Skeletal muscle satellite cell (primary cell): ENCODE measurements at regions not wholly inside any gene's neighbourhood (a gene's known extent, or its start where the extent isn't known, plus 50 kb on each side); places are given as distances from the start of the nearest gene placed in this dataset.
"Not testable (repeated sequence)": the region's sequence is repeated elsewhere in the genome, so short reads cannot be mapped to it uniquely, and the experiment has no call there.

Experiments used
- H3K27me3 ChIP-seq: 2 replicates; pipeline ENCODE4 v1.7.0; 2013; ENCODE audit warnings: low read length; ENCODE audit not compliant: control insufficient read depth, insufficient read depth
- H3K36me3 ChIP-seq: 2 replicates; pipeline ENCODE4 v1.7.0; 2013; ENCODE audit warnings: mild to moderate bottlenecking, control low read depth, low read length; ENCODE audit not compliant: insufficient read depth
- H3K4me1 ChIP-seq: 2 replicates; pipeline ENCODE4 v1.7.0; 2013; ENCODE audit warnings: low read length; ENCODE audit not compliant: control insufficient read depth, insufficient read depth
- H3K4me2 ChIP-seq: 2 replicates; pipeline ENCODE4 v1.7.0; 2013; ENCODE audit warnings: mild to moderate bottlenecking, low read length
- H3K4me3 ChIP-seq: 2 replicates; pipeline ENCODE4 v1.7.0; 2013; ENCODE audit warnings: low read length
- H3K9ac ChIP-seq: 2 replicates; pipeline ENCODE4 v1.7.0; 2013; ENCODE audit warnings: mild to moderate bottlenecking, low read depth, low read length, moderate library complexity
- H3K9me3 ChIP-seq: replicated peaks from 2 replicates; pipeline ENCODE4 v1.7.0; 2013; ENCODE audit warnings: mild to moderate bottlenecking, control low read depth, low read length

GRCh38 chr12:73998894-73999293 is 538.7 kb upstream of the ATXN7L3B start:
- Histone ChIP-seq H3K4me1 (no peaks in the 10 kb centered on the region), H3K9ac (no peak overlapping the region), H3K27me3 (no peaks in the 10 kb centered on the region), H3K4me3 (no peak overlapping the region), H3K9me3 (no peaks in the 10 kb centered on the region), H3K4me2 (no peak overlapping the region), H3K36me3 (no peaks in the 10 kb centered on the region)

DNA sequence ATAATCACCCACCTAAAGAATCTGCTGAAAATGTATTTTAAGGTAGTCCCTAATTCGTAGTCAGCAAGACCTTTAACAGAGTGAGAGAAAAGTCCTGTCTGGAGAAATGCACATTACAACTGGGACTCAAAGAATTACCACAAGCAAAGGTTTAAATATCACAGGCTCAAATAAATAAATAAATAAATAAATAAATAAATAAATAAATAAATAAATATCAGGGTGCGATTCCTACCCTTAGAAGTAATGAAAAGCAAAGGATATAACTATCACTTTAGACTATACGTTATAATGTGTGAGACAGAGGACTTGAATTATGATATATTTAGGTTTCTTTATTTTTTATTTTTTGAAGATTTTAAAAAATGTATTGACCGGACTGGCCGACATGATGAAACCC is 522.5 kb upstream of the ATXN7L3B start:
- Histone ChIP-seq H3K9me3 (no peaks in the 10 kb centered on the region), H3K27me3 (no peaks in the 10 kb centered on the region), H3K4me1 (no peaks in the 10 kb centered on the region), H3K4me3 (no peak overlapping the region), H3K4me2 (no peak overlapping the region), H3K9ac (no peak overlapping the region), H3K36me3 (no peaks in the 10 kb centered on the region)

DNA sequence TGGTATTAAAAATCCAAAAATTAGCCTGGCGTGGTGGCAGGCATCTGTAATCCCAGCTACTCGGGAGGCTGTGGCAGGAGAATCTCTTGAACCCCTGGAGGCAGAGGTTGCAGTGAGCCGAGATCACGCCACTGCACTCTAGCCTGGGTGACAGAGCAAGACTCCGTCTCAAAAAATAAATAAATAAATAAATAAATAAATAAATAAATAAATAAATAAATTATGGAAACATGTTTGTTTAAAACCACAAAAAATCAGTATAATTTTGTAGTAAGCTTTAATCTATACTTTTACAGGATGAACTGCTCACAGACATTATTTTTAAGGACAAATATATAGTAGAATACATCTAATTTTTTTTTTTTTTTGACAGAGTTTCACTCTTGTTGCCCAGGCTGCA is 521.3 kb upstream of the ATXN7L3B start:
- not testable (repeated sequence) for H3K4me3 ChIP-seq, H3K9me3 ChIP-seq, H3K4me2 ChIP-seq, H3K27me3 ChIP-seq, H3K4me1 ChIP-seq, H3K36me3 ChIP-seq, H3K9ac ChIP-seq

GRCh38 chr12:74018849-74019248 is 518.8 kb upstream of the ATXN7L3B start:
- Histone ChIP-seq H3K4me2 (no peak overlapping the region), H3K36me3 (no peaks in the 10 kb centered on the region), H3K9me3 (no peaks in the 10 kb centered on the region), H3K27me3 (no peaks in the 10 kb centered on the region), H3K9ac (no peak overlapping the region), H3K4me1 (no peaks in the 10 kb centered on the region), H3K4me3 (no peak overlapping the region)

GRCh38 chr12:74021937-74022336 is 515.7 kb upstream of the ATXN7L3B start:
- Histone ChIP-seq H3K9me3 (no peaks in the 10 kb centered on the region), H3K4me3 (no peak overlapping the region), H3K4me1 (no peaks in the 10 kb centered on the region), H3K27me3 (no peaks in the 10 kb centered on the region), H3K9ac (no peak overlapping the region), H3K36me3 (no peaks in the 10 kb centered on the region), H3K4me2 (no peak overlapping the region)

DNA sequence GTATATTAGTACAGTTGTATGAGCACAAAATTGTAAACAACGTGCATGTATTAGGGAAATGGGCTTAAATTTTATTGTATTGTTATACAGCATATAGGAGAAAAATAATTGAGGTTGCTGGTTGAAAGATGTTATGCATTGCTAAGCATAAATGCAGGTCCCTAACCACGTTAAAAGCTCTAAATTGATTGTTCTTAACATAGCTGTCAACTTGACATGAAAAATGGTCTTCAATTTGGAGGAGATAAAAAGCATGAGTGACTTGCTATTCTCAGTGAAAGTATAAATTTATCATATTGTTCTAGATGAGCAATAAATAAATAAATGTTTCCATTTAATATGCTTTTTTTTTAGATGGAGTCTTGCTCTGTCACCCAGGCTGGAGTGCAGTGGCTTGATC is 506.6 kb upstream of the ATXN7L3B start:
- no peak overlapping the region for H3K4me2 ChIP-seq
- no peak overlapping the region for H3K9ac ChIP-seq
- H3K27me3 ChIP-seq: no peaks in the 10 kb centered on the region
- H3K4me3 ChIP-seq: no peak overlapping the region
- no peaks in the 10 kb centered on the region for H3K36me3 ChIP-seq
- no peaks in the 10 kb centered on the region for H3K4me1 ChIP-seq
- no peaks in the 10 kb centered on the region for H3K9me3 ChIP-seq

DNA sequence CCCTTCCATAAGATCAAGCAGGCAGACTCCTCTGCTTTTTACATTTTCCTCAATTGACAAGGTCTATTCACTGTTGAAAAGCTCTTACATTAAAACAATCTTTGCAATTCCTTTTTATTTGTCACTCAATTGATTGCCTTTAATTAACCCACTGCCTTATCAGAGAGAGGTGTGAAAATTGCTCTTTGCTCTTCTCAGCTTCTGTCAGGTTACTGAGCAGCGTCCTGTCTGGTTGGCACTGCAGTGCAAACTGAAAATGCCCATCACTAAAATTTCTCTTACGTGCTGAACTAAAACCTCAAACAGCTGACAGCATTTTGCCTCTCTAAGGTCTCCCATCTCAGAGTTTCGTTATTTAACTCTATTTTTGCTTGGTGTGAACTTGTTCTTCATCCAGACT is 504.1 kb upstream of the ATXN7L3B start:
- H3K9me3 ChIP-seq: no peaks in the 10 kb centered on the region
- no peaks in the 10 kb centered on the region for H3K4me1 ChIP-seq
- H3K27me3 ChIP-seq: no peaks in the 10 kb centered on the region
- H3K36me3 ChIP-seq: no peaks in the 10 kb centered on the region
- H3K4me3 ChIP-seq: no peak overlapping the region
- H3K4me2 ChIP-seq: no peak overlapping the region
- H3K9ac ChIP-seq: no peak overlapping the region

- H3K4me3 ChIP-seq, H3K9ac ChIP-seq, H3K27me3 ChIP-seq, H3K9me3 ChIP-seq, H3K36me3 ChIP-seq, H3K4me2 ChIP-seq, H3K4me1 ChIP-seq: not testable (repeated sequence)
Observed at GRCh38 chr12:74039138-74039537, 498.5 kb upstream of the ATXN7L3B start.

- no peak overlapping the region for H3K4me2 ChIP-seq
- H3K4me3 ChIP-seq: no peak overlapping the region
- H3K27me3 ChIP-seq: no peaks in the 10 kb centered on the region
- H3K4me1 ChIP-seq: peaks cover 3% of the 10 kb centered on the region
- peak overlapping the region; percentile 6 for H3K9ac ChIP-seq
- H3K9me3 ChIP-seq: no peaks in the 10 kb centered on the region
- H3K36me3 ChIP-seq: no peaks in the 10 kb centered on the region
Observed at GRCh38 chr12:74043343-74043742, 494.3 kb upstream of the ATXN7L3B start.

DNA sequence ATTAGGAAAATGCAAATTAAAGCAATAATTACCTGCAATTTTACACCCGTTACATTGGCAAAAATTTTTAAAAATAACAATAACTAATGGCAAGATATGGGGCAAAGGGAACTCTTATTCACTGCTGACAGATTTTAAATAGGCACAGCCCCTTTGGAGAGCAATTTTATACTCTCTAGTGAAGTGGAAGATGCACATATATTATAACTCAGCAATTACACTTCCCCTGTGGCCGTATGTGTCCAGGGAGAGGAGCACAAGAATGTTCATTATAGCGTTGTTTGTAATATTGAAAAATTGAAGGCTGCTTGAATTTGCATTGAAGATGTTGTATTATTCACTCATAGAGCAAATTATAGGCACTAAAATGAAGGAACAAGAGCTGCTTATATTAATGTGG is 488.3 kb upstream of the ATXN7L3B start:
- Histone ChIP-seq H3K9me3 (no peaks in the 10 kb centered on the region), H3K4me1 (no peaks in the 10 kb centered on the region)

DNA sequence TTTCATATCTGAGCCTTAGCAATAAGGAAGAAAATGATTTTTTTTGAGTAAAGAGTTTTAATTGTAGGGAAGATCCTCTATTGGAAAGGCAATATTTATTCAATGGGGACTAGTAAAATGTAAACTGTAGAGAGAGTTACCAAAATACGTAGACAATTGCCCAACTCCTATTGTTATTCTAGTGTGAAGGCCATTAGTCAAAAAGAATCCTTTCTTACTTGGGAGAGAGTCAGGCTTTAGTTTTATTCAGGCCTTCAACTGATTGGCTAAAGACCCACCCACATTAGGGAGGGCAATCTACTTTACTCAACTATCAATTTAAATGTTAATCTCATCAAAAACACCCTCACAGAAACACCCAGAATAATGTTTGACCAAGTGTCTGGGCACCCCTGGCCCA is 485.8 kb upstream of the ATXN7L3B start:
- Histone ChIP-seq H3K4me2 (no peak overlapping the region), H3K36me3 (no peaks in the 10 kb centered on the region), H3K27me3 (no peaks in the 10 kb centered on the region), H3K9me3 (no peaks in the 10 kb centered on the region), H3K9ac (no peak overlapping the region), H3K4me1 (no peaks in the 10 kb centered on the region), H3K4me3 (no peak overlapping the region)

More for the DNA sequence above, 488.3 kb upstream of the ATXN7L3B start:
- Histone ChIP-seq H3K4me2 (no peak overlapping the region), H3K9ac (no peak overlapping the region), H3K27me3 (no peaks in the 10 kb centered on the region), H3K4me3 (no peak overlapping the region), H3K36me3 (no peaks in the 10 kb centered on the region)

DNA sequence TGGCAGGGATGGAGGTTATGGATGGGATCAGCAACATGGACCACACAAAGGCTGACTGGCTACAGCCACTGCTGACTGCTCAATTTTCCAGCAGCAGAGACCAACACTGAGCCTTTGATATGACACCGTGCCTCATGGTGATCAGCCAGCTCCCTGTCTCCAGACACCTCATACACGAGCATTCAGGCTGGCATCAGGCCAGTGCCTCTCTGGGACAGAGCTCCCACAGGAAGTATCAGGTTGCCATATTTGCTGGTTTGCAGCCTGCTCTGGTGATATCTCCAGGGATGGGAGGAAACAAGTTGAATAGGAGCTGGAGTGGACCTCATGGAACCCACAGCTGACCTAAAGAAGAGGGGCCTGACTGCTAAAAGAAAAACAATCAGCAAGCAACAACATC is 471.2 kb upstream of the ATXN7L3B start:
- H3K9me3 ChIP-seq: no peaks in the 10 kb centered on the region
- H3K27me3 ChIP-seq: no peaks in the 10 kb centered on the region
- H3K36me3 ChIP-seq: no peaks in the 10 kb centered on the region
- no peak overlapping the region for H3K4me3 ChIP-seq
- H3K4me1 ChIP-seq: no peaks in the 10 kb centered on the region
- no peak overlapping the region for H3K4me2 ChIP-seq
- H3K9ac ChIP-seq: no peak overlapping the region
